ENCODE measurements at regions not wholly inside any gene's neighbourhood (a gene's known extent, or its start where the extent isn't known, plus 50 kb on each side); places are given as distances from the start of the nearest gene placed in this dataset.

DNA sequence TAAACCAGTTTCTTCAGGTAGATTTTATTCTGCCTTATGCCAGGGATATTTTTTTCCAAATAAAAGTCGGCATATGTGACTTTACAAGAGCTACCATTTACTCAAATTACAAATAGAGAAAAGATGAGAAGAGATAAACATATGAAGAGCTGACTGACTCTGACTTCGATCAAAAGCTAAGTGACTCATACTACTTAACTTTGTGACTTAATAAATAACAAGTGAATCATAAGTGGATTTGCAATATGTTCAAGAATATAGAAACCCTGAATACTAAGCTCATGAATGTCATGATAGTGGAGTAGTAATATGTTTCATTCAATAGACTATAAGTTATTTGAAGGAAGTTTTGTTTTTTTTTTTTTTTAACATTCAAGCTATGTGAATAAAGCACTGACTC is 130.5 kb upstream of the ANO3 start:
- peak; percentile 83 for DNase-seq

DNA sequence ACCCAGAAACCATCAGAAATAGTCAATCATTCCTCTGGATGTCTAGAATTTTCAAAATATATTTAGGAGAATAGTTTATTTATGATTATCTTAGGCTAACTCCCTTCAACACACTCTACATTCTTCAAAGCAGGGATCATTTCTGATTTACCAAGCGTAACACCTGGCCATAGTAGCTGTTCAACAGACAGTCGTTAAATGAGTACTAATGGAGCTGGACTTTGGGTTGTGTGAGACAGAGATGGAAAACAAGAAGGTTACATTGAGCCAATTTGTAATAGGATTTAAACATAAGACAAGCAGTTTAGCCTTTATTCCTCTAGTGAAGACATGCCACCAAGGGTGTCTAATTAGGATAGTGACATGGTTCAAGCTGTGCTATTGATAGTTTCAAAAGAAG is 129.2 kb upstream of the ANO3 start:
- no peak for DNase-seq

DNA sequence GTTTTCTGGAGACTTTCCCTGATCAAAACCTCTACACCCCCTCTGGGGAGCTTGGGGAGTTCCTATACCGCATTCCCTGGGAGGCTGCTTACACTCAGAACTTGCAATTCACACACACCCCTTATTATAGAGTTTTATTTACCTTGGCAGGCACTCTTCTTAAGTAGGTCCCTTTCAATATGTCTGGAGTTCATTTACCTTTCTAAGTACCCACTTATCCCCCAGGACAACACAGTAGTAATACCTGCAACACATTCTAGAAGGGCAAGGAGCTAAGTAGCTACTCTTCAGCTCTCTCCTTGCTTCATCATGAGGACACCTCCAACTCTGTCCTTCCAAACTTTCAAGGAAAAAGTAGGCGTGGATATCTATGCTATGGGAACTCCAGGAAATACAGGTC is 127.8 kb upstream of the ANO3 start:
- DNase-seq = peak; percentile 75

DNA sequence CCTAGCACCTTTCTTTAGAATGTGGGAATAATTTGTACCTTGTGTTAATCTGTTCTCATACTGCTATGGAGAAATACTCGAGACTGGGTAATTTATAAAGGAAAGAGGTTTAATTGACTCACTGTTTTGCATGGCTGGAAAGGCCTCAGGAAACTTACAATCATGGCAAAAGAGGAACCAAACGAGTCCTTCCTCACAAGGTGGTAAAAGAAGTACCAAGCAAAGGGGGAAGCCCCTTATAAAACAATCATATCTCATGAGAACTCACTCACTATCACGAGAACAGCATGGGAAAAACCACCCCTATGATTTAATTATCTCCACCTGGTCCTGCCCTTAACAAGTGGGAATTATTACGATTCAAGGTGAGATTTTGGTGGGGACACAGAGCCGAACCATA is 127.1 kb upstream of the ANO3 start:
- no peak for DNase-seq

DNA sequence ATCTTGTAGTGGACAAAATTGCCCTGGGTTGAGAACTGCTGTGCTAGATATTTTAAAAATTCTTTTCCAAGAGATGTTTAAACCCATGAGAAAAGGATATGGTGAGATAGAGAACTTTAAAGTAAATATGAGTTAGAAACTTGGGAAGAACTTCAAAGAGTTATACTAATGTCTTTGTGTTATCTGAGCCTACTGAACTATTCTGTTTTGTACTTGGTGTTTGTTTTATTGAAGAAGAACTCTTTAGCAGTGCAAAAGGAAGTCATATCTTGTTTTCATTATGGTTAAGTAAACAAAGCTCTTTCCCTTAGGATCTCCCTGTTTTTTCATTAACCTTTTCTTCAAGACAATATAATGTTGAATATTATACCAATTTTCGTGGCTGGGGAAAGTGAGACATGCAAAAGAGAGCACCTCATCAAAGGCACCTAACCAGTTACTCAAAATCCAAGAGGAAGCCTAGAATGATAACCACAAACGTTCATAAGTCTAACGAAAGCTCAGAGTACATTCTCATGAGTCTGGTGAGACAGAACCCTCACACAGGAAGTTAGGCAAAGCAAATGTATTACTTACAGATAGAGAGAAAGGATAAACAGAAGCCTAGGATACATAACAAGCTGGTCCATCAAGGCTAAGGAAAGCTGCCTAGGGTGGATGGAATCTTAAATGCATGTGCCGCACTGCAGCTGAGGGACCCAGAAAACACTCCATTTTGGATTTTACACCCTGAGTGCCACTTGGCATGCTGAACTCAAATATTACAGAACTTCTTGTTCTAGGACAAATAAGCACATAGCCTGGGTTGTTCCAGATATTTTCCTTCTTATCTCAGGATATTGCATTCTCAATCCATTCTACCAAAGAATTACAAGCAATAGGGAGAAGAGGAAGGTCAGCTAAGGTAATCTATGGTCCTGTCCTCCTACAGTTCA is 112.5 kb upstream of the ANO3 start:
- DNase-seq = peak; percentile 54

DNA sequence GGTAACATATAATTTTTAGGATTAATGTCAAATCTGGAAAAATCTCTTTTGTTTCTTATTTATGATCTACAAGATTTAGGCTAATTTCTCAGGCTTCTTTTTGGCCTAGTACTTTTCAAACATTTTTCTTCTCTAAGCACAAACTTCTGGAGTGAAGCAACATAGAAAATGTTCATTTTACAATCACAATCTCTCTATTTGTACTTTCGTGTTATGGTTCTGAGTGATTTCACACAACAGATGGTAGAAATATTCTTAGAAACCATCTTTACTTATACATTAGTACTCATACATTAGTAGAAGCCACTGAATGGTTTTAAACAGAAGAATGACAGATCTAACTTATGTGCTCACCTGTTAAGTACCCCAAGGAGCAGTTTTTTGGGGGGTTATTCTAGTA is 106.3 kb upstream of the ANO3 start:
- no peak for DNase-seq

DNA sequence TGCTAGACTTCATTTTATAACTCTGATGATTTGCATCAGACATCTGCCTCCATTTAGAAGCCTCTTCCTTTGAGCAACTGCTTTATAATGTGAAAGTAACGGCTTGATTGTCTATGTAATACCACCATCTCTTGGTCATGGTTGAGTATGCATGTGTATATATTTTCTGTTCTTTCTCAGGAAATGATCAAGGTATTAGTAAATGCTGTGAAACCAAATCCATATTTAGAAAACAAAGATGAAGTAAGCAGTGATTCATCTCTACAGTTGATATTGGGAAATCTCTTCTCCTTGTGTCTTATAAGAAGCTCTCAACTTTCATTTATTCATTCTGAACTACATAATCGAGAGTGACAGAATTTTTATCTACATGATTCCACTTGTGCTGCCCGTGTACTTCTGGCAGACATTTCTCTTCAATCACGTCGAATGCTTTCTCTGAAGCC is 104.6 kb upstream of the ANO3 start:
- DNase-seq = peak; percentile 75

DNA sequence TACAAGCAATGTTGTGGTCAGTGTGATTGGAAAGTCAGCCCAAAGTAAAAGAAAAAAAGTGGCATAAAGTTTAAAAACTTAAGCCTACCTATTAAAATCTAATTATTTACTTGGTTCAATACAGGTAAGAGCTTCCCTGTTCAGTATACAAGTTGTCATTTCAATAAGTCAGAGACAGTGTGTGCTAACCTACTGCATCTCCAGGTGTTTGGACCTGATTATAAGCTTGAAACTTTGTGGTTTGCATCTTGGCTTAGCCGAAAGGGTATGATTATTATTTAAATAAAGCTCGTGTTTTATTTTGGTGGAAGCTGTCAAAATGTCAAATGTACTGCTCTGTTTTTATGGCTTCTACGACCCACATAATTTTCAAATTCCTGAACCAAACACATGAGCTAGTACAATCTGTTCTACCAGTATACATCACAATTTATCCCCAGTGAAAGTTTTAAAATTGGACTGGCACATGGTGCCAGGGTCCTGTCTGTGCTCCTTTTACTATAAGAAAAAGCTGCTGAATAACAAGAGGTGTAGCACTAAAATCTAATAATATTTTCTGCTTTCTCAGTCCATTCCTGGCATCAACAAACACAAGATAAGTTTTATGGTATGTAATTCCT is 103.9 kb upstream of the ANO3 start:
- DNase-seq = no peak

DNA sequence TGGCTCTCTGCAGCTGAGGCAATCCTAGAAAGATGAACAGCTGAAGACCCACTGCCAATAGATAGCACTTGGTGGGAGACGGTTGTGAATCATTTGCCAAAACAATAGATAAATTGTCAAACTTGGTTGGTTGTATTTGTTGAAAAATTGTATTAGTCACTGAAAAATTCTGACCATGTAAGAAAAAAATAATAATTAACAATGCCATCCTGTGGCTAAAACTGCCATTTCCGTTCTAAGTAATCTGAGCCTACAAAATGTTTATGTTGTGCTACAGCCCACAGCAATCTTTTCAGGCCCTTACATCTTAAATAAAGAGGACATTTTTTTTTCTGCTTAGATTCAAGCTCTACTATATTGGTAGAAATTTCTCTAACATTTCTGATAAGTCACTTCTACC is 103.2 kb upstream of the ANO3 start:
- DNase-seq = no peak

DNA sequence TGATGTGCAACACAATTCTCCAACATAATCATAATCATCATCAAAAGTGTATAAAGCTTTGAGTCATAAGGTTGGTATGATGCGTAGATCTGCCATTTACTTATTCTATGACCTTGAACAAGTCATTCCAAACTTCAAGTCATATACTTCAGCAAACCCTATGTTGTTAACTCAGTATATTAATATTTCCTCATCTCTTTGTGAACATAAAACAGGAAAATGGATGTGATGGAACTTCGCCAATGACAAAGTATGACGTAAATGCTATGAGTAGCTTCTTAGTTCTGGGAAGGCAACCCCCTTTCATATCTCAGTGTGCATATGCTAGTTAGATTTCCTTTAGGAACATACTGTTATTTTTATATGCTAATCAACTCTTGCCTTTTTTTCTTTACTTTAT is 102.7 kb upstream of the ANO3 start:
- no peak for DNase-seq

DNA sequence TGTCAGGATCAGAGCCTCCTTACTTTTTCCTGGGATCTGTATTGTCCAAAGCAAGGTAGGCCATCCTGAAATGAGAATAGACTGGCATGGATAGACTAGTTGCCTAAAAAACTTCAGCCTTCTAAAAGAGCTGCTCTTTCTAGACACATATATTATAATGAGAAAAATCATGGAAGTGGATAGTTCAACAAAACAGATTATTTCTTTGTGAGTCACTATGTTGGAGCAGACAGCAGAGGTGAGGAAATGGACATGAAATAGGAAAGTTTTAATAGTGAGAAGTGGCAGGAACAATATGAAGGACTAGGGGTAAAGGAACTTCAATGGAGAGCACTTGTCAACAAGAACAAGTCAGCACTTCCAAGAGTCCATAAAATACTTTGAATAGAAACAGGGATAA is 101.9 kb upstream of the ANO3 start:
- no peak for DNase-seq

DNA sequence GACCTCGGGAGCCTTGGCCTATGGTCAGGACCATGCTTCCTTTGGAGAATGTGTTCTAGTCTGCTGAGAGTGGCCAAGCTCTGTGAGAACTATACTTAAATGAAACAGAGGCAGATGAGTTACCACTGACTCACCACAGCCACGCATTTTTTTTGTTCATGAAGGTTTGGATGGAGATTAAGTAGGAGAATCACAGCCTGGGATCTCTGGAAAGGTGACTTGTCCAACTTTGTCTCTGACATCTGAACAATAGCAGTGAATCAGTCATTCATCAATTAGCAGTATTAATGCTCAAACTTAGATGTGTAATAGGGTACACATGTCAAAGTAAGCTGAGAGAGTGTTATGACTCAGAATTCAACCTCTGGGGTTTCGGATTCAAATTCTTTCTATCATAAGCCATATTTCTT is 100.7 kb upstream of the ANO3 start:
- DNase-seq = no peak

DNA sequence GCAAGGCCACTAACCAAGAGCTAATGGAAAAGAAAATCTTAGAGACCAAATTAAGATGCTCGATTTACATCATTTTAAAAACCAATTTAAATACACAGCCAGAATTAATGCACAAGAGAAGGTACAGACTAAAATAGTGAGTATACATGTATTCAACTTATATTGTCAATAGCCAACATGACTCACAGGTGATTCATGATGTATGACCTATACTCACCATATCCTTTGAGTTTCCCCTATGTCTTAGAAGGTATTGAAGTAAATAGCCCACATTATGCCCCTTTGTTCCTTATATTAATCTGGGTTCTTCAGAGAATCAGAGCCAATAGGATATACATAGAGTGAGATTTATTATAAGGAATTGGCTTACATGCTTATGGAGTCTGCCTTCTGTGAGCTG is 97.5 kb upstream of the ANO3 start:
- DNase-seq = peak; percentile 27

DNA sequence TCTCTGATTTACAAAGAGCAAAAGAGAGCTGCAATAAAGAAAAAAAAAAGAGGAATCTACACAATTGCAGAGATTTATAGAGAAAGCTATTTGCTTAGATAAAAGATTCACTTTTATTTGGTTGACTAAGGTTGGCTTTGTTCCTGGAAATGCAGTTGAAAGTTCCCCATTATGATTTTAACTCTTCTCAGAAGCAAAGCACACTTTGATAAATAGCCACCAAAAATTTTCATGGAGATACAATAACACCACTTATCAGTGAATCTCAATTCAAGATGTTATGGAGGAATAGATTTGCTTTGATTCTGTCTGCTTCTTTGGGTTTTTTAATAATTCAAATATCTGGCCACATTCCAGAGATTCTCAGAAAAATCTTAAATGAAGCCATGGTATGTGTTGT is 88.5 kb upstream of the ANO3 start:
- no peak for DNase-seq

DNA sequence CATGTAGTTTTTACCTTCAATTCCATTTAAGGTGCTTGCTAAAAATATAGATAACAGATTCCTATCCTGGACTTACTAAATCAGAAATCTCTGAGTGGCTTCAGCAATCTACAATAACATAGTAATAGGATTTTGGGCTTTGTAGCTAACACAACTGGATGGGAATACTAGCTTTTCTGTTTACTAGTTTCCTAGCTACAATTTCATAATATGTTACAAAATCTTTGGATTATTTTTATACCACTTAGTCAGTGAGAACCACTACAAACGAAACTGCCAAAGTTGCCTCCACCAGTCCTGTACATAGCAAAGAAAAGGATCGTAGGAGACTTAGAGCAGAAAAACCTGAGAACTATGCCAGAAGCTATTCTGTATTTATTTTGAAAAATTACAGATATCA is 87.7 kb upstream of the ANO3 start:
- no peak for DNase-seq

DNA sequence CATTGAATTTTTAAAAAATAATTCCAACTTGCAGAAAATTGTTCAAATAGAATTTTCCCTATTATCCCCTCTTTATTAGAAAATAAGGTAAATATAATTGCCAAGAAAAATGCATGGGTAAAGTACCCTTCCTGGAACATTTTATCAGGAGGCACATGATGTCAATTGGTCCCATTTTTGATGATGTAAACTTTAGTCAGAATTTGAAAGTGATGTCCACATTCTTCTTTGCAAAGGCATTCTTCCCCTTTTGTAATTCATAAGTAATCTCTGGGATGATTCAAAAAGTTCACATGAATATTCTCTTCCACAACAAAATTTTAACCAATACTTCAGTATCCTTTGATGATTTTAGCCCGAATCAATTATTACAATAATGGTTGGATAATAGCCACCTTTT is 86.9 kb upstream of the ANO3 start:
- DNase-seq = no peak

DNA sequence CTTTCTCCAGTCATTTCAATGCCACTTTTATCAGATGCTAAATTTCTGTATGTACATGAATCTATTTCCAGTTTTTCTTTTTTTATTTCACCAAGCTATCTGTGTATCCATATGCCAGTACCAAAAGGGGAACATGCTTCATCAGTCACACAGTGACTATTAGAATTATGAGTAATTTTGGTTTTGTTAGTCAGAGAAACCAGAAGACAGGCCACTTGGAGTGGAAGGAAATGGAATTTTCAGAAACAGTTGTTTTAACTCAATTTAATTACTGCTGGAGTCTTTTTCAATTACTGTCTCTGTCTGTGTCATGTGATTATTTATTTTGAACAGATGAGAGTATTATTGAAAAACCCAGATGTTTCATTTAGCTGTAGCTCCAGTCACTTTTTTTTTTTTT is 84.6 kb upstream of the ANO3 start:
- DNase-seq = no peak

DNA sequence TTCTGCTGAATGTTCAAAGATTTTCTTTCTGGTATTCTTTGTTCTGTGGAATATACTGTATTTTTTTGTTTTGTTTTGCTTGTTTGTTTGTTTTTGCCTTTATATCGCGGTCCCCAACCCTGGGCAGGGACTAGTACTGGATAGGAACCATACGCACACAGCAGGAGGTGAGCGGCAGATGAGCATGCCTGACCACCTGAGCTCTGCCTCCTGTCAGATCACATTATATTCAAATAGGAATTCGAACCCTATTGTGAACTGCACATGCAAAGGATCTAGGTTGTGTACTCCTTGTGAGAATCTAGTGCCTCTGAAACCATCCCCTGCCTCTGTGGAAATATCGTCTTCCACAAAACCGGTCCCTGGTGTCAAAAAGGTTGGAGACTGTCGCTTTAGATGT is 83.3 kb upstream of the ANO3 start:
- no peak for DNase-seq

DNA sequence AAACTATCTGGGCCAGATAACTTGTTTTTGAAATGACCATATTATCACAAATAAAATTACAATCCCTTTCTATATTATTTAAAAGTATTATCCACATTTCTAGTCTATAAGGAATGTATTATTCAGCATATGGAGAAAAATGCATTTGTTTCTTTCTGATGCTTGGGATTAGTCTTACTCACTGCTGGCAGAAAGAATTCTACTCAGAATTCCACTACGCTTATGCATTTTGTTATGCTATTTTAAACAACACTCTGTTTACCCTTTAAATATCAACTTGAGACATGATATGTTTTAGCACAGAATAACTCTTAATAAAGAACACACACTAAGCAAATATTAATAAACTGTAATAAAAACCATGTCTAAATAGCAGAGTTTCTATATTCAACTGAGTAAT is 77.6 kb upstream of the ANO3 start:
- DNase-seq = no peak

DNA sequence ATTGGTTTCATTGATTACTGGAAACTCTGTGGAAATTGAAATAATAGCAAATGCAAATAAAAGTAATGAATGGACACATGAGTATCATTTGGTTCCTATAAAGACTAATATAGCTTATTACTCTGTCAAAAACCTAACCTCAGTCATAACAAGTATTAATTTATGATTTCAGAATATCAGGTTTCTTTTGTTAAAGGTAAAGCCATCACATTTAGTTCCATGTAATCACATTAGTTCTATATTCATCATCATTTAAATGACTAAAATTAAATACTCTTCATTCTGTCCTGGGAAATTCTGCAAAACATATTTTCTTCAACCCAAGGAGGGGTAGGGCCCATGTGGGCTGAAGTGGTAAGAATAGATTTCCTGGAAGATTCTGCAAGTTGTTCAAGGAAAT is 68.2 kb upstream of the ANO3 start:
- no peak for DNase-seq

DNA sequence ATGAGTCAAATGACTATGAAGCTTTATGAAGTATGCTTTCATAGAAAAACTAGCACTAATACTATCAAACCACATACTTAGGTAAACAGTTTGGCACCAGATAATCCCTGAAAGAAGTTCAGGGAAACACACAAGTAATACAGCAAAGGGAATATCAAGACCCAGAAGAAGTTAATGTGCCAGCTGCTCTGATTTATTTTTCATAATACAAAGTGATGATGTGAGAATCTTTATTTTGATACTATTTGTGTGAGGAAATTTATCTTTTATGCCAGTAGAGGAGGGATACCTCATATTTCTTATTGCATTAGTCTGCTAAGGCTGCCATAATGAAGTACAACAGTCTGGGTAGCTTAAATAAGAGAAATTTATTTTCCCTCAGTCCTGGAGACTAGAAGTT is 67.7 kb upstream of the ANO3 start:
- DNase-seq = no peak

DNA sequence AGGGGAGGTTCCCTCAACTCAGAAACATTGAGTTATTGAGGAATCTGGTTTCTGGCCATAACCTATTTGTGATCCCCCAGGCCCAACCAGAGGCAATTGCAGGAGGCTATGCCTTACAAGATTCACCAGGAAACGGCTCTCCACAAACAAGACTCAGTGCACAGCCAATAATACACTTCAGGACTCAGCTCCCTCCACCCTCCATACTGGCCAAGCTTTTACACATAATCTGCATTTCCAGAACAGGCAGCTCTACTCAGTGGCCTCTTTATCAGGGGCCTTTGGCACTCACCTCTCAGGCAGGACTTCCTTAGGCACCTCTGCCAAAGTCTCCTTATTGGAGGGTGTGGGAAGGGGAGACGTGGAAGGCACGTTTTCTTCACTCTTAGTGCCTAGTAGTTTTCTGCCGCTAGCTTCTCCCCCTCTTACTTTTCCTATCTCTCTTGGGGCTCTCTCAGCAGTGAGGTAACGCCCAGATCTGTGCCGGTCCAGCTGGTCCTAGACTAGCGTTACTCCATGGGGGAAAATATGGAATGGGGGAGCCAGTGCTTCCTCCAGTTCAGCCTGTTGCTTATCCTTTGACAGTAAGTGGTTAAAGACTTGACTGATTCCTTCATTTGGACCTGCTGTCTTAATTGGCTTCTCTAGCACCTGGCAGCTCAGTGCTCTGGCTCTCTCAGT is 62.8 kb upstream of the ANO3 start:
- no peak for DNase-seq

DNA sequence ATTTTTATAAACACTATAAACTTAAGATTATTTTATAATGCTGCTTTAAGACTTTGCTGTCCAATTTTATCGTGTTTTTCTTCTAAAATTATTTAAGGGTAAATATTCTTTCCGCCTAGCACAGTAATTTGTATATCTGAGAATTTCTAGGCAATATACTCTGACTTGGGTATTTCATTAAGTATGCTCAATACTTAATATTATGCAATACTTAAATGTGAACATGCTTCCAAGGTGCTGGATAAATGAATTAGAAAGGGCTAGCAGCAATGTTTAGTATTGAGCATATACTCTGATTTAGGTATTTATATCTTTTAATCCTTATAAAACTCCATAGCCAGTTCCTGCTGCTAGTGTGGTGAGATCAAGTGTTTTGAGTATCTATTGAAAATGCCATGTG is 60.3 kb upstream of the ANO3 start:
- no peak for DNase-seq

DNA sequence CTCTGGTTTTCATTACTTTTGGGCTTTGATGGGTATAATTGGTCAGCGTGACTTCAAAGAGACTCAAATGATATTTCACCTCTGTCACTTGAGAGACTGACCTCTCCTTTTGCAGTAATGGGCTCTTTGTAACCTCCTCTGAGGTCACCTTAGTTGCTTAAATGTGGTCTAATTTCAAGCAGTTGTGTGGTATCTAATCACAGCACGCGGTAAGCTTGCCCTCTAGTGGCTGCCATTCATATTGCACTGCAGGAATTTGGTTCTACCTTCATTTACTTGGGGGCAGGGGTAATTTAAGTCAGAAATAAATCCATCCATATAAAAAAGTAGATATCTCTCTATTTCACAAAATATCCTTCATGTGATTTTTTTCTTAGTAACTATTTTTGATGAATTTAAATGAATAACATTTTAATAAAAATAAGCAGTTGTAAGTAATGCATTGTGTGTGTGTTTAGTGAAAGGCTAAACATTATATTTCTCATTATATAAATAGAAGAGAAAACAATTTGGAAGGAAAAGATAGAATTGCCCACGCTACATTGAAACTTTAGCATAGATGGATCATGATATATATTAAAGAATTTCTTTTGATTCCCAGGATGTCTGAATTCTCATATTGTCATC is 55.0 kb upstream of the ANO3 start:
- peak; percentile 73 for DNase-seq
